Fibroblast of gingiva (primary cell): ENCODE measurements at regions not wholly inside any gene's neighbourhood (a gene's known extent, or its start where the extent isn't known, plus 50 kb on each side); places are given as distances from the start of the nearest gene placed in this dataset.
"Not testable (repeated sequence)": the region's sequence is repeated elsewhere in the genome, so short reads cannot be mapped to it uniquely, and the experiment has no call there.

Experiments
- DNase-seq: peaks from one replicate; pipeline ENCODE4 v3.0.0-alpha.2; 2011; ENCODE audit warnings: low read depth

DNA sequence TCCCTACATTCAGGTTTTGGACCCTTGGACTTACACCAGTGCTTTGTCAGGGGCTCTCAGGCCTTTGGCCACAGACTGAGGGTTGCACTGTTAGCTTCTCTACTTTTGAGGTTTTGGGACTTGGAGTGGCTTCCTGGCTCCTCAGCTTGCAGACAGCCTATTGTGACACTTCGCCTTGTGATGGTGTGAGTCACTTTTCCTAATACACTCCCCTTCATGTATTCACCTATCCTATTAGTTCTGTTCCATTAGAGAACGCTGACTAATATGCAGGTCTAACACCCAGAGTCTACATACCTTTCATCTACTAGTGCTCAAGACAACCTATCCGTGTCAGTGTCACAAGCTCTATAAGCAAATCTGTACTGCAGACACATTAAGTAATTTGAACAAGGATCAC is 605.3 kb downstream of the KCNT2 start:
- no peak for DNase-seq

DNA sequence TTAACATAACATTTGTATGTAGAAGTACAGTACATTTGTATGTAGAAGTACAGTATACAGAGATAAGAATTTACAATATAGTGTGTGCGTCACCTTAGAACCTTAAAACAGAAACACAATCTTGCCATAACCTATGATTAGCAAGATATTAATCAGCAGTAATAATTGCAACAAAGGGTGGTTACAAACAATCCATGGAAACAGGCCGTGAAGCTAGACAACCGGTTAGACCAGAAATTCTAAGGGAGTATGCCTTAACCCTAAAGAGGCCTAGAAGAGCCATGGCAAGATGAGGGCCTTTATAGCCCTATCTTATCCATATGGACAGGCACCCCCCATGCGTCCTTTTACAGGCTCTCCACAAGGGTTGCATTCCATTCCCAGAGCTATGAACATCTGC is 605.9 kb downstream of the KCNT2 start:
- DNase-seq = not testable (repeated sequence)

- DNase-seq = no peak
Measured at GRCh38 chr1:196001188-196001587, 607.1 kb downstream of the KCNT2 start.

GRCh38 chr1:195999022-195999421 is 609.2 kb downstream of the KCNT2 start:
- DNase-seq = no peak

- no peak for DNase-seq
Measured at GRCh38 chr1:195981448-195982139, 626.6 kb downstream of the KCNT2 start.

DNA sequence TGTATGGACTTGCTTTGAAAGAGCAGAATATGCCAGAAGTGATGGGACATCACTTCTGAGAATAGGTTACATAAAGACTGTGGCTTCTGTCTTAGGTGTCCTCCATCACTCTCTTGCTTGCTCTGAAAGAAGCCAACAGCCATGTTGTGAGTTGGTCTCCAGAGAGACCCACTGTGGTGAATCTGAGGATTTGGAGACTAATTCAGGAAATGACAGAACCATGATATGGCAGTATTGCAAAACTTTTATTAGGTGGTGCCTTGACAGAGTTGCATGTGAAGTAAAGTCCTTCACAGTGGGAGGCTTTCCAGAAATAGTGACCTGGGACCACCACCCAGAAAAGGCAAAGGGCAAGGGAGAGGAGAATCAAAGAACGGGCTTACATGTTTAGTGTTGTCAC is 628.6 kb downstream of the KCNT2 start:
- DNase-seq = no peak

DNA sequence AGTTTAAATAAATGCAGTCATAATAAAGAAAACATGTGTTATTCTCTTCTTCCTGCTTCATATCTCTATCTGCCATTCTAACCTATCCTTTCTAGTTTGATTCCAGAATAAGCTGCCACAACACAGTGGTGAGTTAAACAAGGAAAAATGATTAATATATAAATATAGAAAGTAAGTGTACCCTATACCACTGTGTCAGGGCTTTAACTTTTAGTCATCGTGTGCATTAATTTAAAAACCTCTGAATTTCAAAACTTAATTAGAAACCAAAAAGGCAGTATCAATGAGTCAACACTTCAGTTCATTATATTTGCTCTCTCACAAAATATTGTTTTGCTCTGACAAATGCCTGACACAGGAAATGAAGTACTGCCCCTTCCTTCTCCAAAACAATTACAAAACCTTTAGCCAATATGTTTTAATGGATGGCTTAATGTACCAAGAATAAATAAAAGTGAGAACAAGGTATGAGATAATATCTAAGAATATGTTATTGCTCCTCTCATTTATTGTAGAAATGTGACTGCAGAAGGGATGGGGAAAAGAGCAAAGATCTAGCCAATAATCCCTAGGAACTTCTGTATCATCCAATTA is 634.8 kb downstream of the KCNT2 start:
- no peak for DNase-seq

DNA sequence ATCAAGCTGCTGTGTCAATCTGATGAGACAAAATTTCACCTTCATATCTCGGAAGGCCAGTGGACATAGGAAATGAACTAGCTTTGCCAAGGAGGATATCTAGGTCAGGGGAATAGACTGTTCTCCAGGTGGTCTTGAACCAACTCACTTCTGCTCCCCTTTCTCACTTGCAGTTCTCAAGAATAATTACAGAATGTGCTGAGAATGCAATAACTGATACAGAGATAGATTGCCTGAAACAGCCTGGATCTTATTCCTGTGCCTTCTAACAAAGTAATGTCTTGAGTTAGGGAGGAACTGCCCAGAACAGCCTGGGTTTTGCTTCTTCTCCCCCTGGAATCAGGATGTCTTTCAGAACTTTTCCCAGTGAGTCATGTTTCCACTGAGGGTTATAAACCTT is 636.7 kb downstream of the KCNT2 start:
- DNase-seq = no peak

- DNase-seq = no peak
Measured at GRCh38 chr1:195970209-195970608, 638.0 kb downstream of the KCNT2 start.

GRCh38 chr1:195965475-195965874 is 642.8 kb downstream of the KCNT2 start:
- no peak for DNase-seq

DNA sequence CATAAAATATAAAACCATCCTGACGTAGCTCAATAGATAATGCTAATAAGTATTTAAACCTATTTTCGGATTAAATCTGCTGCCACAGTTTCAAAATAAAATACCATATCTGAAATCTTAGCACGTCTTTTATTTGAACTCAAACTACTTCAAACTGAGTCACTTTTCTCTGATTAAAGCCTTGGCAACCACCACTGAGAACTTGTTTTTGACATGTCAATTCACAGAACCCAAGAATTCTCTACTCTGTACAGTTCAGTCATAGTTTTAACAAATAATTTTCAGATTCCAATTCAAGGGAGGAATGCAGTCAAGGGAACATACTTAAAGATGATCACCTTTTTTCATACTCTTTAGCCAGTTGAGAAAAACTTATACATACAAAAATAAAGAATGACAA is 643.2 kb downstream of the KCNT2 start:
- DNase-seq = no peak

- DNase-seq = no peak
Measured at GRCh38 chr1:195964516-195964915, 643.7 kb downstream of the KCNT2 start.

DNA sequence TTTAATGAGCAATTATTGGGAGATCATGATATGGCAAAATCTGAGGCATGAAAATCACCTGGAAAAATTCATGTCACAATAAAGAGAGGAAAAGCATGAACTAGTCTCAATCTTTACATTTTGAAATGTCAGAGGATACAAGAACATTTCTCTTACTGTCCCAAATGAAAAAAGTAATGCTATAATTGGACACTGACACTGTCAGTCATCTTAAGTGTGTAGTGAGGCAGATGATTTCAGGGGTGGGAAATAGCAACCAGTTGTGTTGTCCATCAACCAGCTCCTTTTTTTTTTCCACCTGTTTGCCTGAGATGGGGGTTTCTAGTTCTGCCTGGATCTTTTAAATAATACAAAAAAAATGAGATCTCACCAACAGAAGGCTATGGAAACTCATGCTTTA is 646.2 kb downstream of the KCNT2 start:
- no peak for DNase-seq

- no peak for DNase-seq
Measured at GRCh38 chr1:195960580-195960979, 647.7 kb downstream of the KCNT2 start.

DNA sequence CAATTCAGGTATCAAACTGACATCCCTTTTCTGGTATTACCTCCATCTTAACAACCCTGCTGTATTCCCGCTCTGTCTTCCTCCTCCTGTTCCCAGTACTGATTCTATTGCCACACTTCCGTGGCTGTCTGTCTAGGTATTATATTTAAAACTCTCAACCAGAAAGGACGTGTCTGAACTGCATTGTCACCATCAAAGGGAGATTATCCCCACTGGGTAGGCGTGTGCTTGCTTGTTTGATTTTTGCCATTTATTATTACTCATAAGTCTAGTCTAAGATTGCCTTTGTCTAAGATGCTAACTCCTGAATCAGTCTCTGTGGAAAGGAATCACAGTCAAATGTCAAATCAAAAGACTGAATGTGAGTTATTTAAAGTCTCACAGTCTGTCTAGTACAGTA is 650.1 kb downstream of the KCNT2 start:
- no peak for DNase-seq

DNA sequence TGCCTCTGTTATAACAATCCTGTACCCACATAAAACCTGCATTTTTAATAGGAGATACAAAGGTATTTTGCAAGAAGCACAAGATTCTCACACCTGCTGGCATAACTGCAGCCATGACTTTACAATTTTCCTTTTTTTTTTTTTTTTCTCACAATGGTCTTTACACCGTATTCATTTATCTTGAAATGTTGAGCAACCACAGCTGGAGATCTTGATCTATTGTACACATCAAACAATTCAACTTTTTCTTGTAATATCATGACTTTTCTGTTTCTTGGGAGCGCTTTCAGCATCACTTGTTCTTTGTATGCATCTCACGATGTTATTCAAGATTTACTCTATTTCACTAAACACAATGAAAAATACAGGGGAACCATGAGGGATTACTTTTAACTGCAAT is 651.4 kb downstream of the KCNT2 start:
- no peak for DNase-seq

GRCh38 chr1:195954848-195955247 is 653.4 kb downstream of the KCNT2 start:
- no peak for DNase-seq

DNA sequence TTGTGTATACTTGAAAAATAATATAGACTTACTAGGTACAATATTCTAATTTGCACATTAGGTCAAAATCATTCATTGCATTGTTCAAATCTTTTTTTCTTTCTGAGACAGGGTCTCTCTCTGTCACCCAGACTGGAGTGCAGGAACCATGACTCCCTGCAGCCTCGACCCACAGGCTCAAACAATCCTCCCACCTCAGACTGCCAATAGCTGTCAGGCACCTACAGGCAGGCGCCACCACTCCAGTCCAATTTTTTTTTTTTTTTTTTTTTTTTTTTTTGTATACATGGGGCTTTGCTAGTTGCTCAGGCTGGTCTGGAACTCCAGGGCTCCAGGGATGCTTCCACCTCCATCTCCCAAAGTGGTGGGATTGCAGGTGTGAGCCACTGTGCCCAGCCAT is 656.9 kb downstream of the KCNT2 start:
- no peak for DNase-seq

DNA sequence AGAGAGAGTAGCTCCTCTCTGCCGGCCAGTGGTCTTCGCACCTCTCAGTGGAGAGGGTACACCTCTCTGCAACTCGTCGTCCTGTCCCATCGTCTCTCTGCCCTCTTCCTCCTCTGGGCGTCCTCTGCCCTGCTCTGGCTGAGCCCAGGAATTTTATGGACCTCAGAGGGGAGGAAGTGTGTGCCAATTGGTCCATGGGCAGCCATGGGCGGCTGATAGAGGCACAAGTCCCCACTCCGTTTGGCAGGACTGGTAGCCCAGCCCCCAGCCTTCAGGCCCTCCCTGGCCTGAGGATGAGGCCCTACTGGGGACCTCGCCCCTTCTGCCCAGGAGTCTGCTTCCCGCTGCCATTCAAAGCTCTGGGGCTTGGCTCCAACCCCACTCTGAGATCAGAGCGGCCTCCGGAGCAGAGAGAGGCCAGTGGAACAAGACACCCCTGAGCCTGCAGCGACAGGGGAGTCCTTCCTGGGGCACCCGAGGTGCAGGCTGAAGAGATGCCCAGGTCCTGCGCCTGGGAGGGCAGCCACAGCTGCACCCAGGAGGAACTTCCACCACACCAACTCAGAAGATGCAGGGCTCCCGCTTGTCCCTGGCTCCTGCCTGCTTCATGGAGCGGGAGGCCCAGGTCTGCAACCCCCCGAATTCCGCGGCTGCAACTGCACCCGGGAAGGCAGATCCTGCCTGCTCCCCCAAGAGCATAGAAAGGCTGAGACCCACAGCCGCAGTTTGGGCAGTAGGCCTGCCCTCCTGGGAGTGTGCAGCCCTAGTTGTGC is 659.9 kb downstream of the KCNT2 start:
- DNase-seq = no peak

- DNase-seq = no peak
Measured at GRCh38 chr1:195946500-195946899, 661.7 kb downstream of the KCNT2 start.

- DNase-seq = no peak
Measured at GRCh38 chr1:195941795-195942194, 666.4 kb downstream of the KCNT2 start.

GRCh38 chr1:195941314-195941713 is 666.9 kb downstream of the KCNT2 start:
- no peak for DNase-seq

- DNase-seq = no peak
Measured at GRCh38 chr1:195939844-195940243, 668.4 kb downstream of the KCNT2 start.
